T1000 (cell line): ENCODE measurements at regions not wholly inside any gene's neighbourhood (a gene's known extent, or its start where the extent isn't known, plus 50 kb on each side); places are given as distances from the start of the nearest gene placed in this dataset.
A peak's percentile ranks its signal among the peaks of the same experiment; 100 is the strongest.
"Not testable (repeated sequence)": the region's sequence is repeated elsewhere in the genome, so short reads cannot be mapped to it uniquely, and the experiment has no call there.

ENCODE experiments used
- DNase-seq: peaks from one replicate; lab custom pipeline; 2025; ENCODE audit warnings: mixed read lengths; lab: John Stamatoyannopoulos, UW

GRCh38 chr6:72457738-72458137, 164.1 kb upstream of the KCNQ5 start:
- no peak for DNase-seq

- DNase-seq: no peak
Observed at GRCh38 chr6:72458521-72458920, 163.3 kb upstream of the KCNQ5 start.

- no peak for DNase-seq
Observed at GRCh38 chr6:72461144-72461543, 160.7 kb upstream of the KCNQ5 start.

- DNase-seq: no peak
Observed at GRCh38 chr6:72464246-72464645, 157.6 kb upstream of the KCNQ5 start.

- peak; percentile 51 for DNase-seq
Observed at GRCh38 chr6:72464791-72465691, 156.8 kb upstream of the KCNQ5 start.

- DNase-seq: no peak
Observed at GRCh38 chr6:72466471-72466870, 155.4 kb upstream of the KCNQ5 start.

- no peak for DNase-seq
Observed at GRCh38 chr6:72466971-72467566, 154.8 kb upstream of the KCNQ5 start.

- not testable (repeated sequence) for DNase-seq
Observed at GRCh38 chr6:72469406-72469983, 152.4 kb upstream of the KCNQ5 start.

GRCh38 chr6:72476051-72476450, 145.8 kb upstream of the KCNQ5 start:
- DNase-seq: no peak

GRCh38 chr6:72476646-72477045, 145.2 kb upstream of the KCNQ5 start:
- DNase-seq: no peak

- DNase-seq: no peak
Observed at GRCh38 chr6:72495441-72495840, 126.4 kb upstream of the KCNQ5 start.

- no peak for DNase-seq
Observed at GRCh38 chr6:72497186-72497585, 124.7 kb upstream of the KCNQ5 start.

- DNase-seq: no peak
Observed at GRCh38 chr6:72500669-72501068, 121.2 kb upstream of the KCNQ5 start.

GRCh38 chr6:72504406-72504805, 117.5 kb upstream of the KCNQ5 start:
- DNase-seq: no peak

GRCh38 chr6:72505446-72505845, 116.4 kb upstream of the KCNQ5 start:
- no peak for DNase-seq

GRCh38 chr6:72519871-72520270, 102.0 kb upstream of the KCNQ5 start:
- no peak for DNase-seq

- DNase-seq: no peak
Observed at GRCh38 chr6:72521684-72522083, 100.2 kb upstream of the KCNQ5 start.

- DNase-seq: no peak
Observed at GRCh38 chr6:72522735-72523141, 99.1 kb upstream of the KCNQ5 start.

- no peak for DNase-seq
Observed at GRCh38 chr6:72524011-72524645, 97.7 kb upstream of the KCNQ5 start.

GRCh38 chr6:72525821-72526510, 95.9 kb upstream of the KCNQ5 start:
- DNase-seq: no peak

- no peak for DNase-seq
Observed at GRCh38 chr6:72530152-72530551, 91.7 kb upstream of the KCNQ5 start.

GRCh38 chr6:72530750-72531149, 91.1 kb upstream of the KCNQ5 start:
- no peak for DNase-seq
